GM19452 (cell line): ENCODE measurements at regions not wholly inside any gene's neighbourhood (a gene's known extent, or its start where the extent isn't known, plus 50 kb on each side); places are given as distances from the start of the nearest gene placed in this dataset.

Experiments
- ATAC-seq: cut with Tn5 transposase; IDR thresholded peaks from one replicate; pipeline ENCODE4 v1.9.1; 2021; ENCODE audit not compliant: unreplicated experiment

- no peak for ATAC-seq
Observed at GRCh38 chr1:63115527-63115926, 206.8 kb upstream of the FOXD3 start.

GRCh38 chr1:63116016-63116415, 206.4 kb upstream of the FOXD3 start:
- ATAC-seq, result no peak

GRCh38 chr1:63119575-63120155, 202.7 kb upstream of the FOXD3 start:
- no peak for ATAC-seq

GRCh38 chr1:63122079-63122478, 200.3 kb upstream of the FOXD3 start:
- no peak for ATAC-seq

- peak; percentile 83 for ATAC-seq
Observed at GRCh38 chr1:63124666-63125191, 197.6 kb upstream of the FOXD3 start.

- ATAC-seq, result no peak
Observed at GRCh38 chr1:63126104-63126503, 196.3 kb upstream of the FOXD3 start.

GRCh38 chr1:63127376-63127775, 195.0 kb upstream of the FOXD3 start:
- ATAC-seq, result no peak

GRCh38 chr1:63128556-63128955, 193.8 kb upstream of the FOXD3 start:
- no peak for ATAC-seq

- ATAC-seq, result no peak
Observed at GRCh38 chr1:63129184-63129583, 193.2 kb upstream of the FOXD3 start.

- no peak for ATAC-seq
Observed at GRCh38 chr1:63129855-63130254, 192.5 kb upstream of the FOXD3 start.

GRCh38 chr1:63134501-63135173, 187.7 kb upstream of the FOXD3 start:
- no peak for ATAC-seq

- no peak for ATAC-seq
Observed at GRCh38 chr1:63135174-63135512, 187.2 kb upstream of the FOXD3 start.

GRCh38 chr1:63135801-63136200, 186.6 kb upstream of the FOXD3 start:
- no peak for ATAC-seq

- no peak for ATAC-seq
Observed at GRCh38 chr1:63142001-63142400, 180.4 kb upstream of the FOXD3 start.

- no peak for ATAC-seq
Observed at GRCh38 chr1:63143482-63143881, 178.9 kb upstream of the FOXD3 start.

GRCh38 chr1:63147783-63148182, 174.6 kb upstream of the FOXD3 start:
- ATAC-seq, result no peak

GRCh38 chr1:63148825-63149645, 173.3 kb upstream of the FOXD3 start:
- ATAC-seq, result peak; percentile 76

GRCh38 chr1:63152572-63152971, 169.8 kb upstream of the FOXD3 start:
- ATAC-seq, result no peak

- no peak for ATAC-seq
Observed at GRCh38 chr1:63155437-63155836, 166.9 kb upstream of the FOXD3 start.

- ATAC-seq, result no peak
Observed at GRCh38 chr1:63157085-63157484, 165.3 kb upstream of the FOXD3 start.

GRCh38 chr1:63169057-63169456, 153.3 kb upstream of the FOXD3 start:
- ATAC-seq, result no peak

- ATAC-seq, result no peak
Observed at GRCh38 chr1:63173161-63173560, 149.2 kb upstream of the FOXD3 start.
